ENCODE measurements at regions not wholly inside any gene's neighbourhood (a gene's known extent, or its start where the extent isn't known, plus 50 kb on each side); places are given as distances from the start of the nearest gene placed in this dataset.

DNA sequence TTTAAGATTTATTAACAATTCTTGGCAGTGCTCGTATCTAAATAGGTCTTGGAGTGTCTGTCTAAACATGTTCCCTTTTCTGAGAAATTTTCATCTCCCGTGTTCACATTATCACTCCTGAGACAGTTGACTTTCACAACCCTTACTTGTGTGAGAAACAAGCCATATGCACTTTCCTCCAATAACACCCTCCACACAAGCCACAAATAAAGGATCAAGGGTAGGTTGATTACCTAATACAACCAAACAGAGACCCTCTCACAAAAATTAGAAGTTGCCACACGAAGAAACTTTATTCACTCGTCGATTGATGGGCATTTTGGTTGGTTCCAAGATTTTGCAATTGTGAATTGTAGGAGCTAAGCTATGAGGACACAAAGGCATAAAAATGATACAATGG is 763.9 kb downstream of the TRAM1L1 start:
- no peak for TF ChIP-seq EP300 (IDR thresholded peaks at IDR 0.05; ENCODE audit: low read depth)
- TF ChIP-seq, protein P1, sequence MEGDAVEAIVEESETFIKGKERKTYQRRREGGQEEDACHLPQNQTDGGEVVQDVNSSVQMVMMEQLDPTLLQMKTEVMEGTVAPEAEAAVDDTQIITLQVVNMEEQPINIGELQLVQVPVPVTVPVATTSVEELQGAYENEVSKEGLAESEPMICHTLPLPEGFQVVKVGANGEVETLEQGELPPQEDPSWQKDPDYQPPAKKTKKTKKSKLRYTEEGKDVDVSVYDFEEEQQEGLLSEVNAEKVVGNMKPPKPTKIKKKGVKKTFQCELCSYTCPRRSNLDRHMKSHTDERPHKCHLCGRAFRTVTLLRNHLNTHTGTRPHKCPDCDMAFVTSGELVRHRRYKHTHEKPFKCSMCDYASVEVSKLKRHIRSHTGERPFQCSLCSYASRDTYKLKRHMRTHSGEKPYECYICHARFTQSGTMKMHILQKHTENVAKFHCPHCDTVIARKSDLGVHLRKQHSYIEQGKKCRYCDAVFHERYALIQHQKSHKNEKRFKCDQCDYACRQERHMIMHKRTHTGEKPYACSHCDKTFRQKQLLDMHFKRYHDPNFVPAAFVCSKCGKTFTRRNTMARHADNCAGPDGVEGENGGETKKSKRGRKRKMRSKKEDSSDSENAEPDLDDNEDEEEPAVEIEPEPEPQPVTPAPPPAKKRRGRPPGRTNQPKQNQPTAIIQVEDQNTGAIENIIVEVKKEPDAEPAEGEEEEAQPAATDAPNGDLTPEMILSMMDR (IDR thresholded peaks at IDR 0.05) = no peak
- TF ChIP-seq POLR2AphosphoS5 (IDR thresholded peaks at IDR 0.05) = no peak
- no peak for TF ChIP-seq POLR2A (IDR thresholded peaks at IDR 0.05)
- in situ Hi-C loops (cut with MboI; ENCODE audit: low pct_ligation_motif_present in 1 of 4, low pct_unique_long_range_greater_than_20kb in 1 of 4, low sequenced_read_pairs in 3 of 4) = no loop called here
- intact Hi-C loops (cut with DNase I; ENCODE audit: low total_unique reads) = no loop called here
- no peaks in the 10 kb centered on the region for H3K4me1 ChIP-seq
- no peaks in the 10 kb centered on the region for H3K9me3 ChIP-seq
- no peaks in the 10 kb centered on the region for H3K36me3 ChIP-seq
- no peak overlapping the region for H3K27ac ChIP-seq
- no peaks in the 10 kb centered on the region for H3K27me3 ChIP-seq
- no peak for DNase-seq
- 84 to 93% methylated on average over 5 of the region's 5 CpGs for WGBS, 2 donors (ENCODE audit: low coverage in 1 of 2)
- H3K4me3 ChIP-seq = no peak overlapping the region

DNA sequence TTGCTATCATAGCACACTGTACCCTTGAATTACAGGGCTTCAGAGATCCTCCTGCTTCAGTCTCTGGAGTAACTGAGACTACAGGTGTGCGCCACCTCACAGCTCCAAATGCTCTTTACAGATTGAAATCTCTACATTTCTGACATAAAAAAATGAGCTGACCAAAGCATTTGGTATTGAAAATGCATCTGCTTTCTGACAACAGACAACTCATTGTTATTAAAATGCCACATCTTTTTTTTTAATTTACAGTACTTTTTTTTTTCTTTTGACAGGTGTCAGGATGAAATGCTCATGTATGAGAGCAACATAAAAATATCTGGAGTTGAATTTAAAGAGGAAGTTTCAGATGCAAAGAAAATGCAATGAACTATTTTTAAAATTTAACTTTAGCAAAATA is 764.5 kb downstream of the TRAM1L1 start:
- no peaks in the 10 kb centered on the region for H3K27me3 ChIP-seq
- H3K27ac ChIP-seq = no peak overlapping the region
- no peaks in the 10 kb centered on the region for H3K36me3 ChIP-seq
- in situ Hi-C loops (cut with MboI; ENCODE audit: low pct_ligation_motif_present in 1 of 4, low pct_unique_long_range_greater_than_20kb in 1 of 4, low sequenced_read_pairs in 3 of 4) (no loop called here), intact Hi-C loops (cut with DNase I; ENCODE audit: low total_unique reads) (no loop called here)
- no peaks in the 10 kb centered on the region for H3K9me3 ChIP-seq
- 86 to 90% methylated on average over 1 of the region's 1 CpG for WGBS, 2 donors (ENCODE audit: low coverage in 1 of 2)
- H3K4me3 ChIP-seq = no peak overlapping the region
- DNase-seq = no peak
- H3K4me1 ChIP-seq = no peaks in the 10 kb centered on the region
- TF ChIP-seq, protein P1 (IDR thresholded peaks at IDR 0.05) = no peak
- TF ChIP-seq POLR2A (IDR thresholded peaks at IDR 0.05) (no peak), EP300 (IDR thresholded peaks at IDR 0.05; ENCODE audit: low read depth) (no peak), POLR2AphosphoS5 (IDR thresholded peaks at IDR 0.05) (no peak)

DNA sequence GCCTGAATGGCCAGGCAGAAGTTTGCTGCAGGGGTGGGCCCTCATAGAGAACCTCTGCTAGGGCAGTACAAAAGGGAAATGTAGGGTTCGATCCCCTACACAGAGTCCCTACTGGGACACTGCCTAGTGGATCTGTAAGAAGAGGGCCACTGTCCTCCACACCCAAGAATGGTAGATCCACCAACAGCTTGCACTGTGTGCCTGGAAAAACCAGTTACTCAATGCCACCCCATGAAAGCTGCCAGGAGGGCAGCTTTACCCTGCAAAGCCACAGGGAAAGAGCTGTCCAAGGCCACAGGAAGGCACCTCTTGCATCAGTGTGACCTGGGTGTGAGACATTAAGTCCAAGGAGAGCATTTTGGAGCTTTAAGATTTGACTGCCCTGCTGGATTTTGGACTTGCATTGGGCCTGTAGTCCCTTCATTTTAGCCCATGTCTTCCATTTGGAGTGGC is 781.6 kb downstream of the TRAM1L1 start:
- Histone ChIP-seq H3K36me3 (no peaks in the 10 kb centered on the region), H3K4me1 (no peaks in the 10 kb centered on the region), H3K27me3 (no peaks in the 10 kb centered on the region), H3K27ac (no peak overlapping the region), H3K9me3 (no peaks in the 10 kb centered on the region), H3K4me3 (no peak overlapping the region)
- TF ChIP-seq EP300 (IDR thresholded peaks at IDR 0.05; ENCODE audit: low read depth) = no peak
- TF ChIP-seq, protein P1 (IDR thresholded peaks at IDR 0.05) = no peak
- no peak for TF ChIP-seq POLR2AphosphoS5 (IDR thresholded peaks at IDR 0.05)
- no peak for TF ChIP-seq POLR2A (IDR thresholded peaks at IDR 0.05)
- intact Hi-C loops (cut with DNase I; ENCODE audit: low total_unique reads) = no loop called here
- DNase-seq = no peak
- WGBS, 2 donors (ENCODE audit: low coverage in 1 of 2) = 91% methylated on average over 1 of the region's 1 CpG; no CpG with 5 or more reads in 1 of the 2 donors
- in situ Hi-C loops (cut with MboI; ENCODE audit: low pct_ligation_motif_present in 1 of 4, low pct_unique_long_range_greater_than_20kb in 1 of 4, low sequenced_read_pairs in 3 of 4) = no loop called here

DNA sequence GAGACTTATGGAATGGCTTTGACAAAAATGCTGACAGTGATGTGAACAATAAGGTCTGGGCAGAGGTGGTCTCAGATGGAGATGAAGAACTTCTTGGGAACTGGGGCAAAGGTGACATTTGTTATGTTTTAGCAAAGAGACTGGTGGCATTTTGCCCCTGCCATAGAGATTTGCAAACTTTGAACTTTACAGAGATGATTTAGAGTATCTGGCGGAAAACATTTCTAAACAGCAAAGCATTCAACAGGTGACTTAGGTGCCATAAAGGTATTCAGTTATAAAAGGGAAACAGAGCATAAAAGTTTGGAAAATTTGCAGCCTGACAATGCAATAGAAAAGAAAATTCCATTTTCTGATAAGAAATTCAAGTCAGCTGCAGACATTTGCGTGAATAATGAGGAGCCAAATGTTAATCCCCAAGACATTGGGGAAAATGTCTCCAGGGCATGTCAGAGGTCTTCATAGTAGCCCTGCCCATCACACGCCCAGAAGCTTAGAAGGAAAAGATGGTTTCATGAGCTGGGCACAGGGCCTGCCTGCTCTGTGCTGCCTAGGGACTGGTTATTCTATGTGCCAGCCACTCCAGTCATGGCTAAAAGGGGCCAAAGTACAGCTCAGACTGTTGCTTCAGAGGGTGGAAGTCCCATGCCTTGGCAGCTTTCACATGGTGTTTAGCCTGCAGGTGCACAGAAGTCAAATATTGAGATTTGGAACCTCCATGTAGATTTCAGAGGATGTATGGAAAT is 782.2 kb downstream of the TRAM1L1 start:
- WGBS, 2 donors (ENCODE audit: low coverage in 1 of 2) = 69 to 76% methylated on average over 2 to 3 of the region's 3 CpGs
- no peak for DNase-seq
- Histone ChIP-seq H3K27ac (no peak overlapping the region), H3K9me3 (no peaks in the 10 kb centered on the region), H3K4me3 (no peak overlapping the region), H3K4me1 (no peaks in the 10 kb centered on the region), H3K36me3 (no peaks in the 10 kb centered on the region), H3K27me3 (no peaks in the 10 kb centered on the region)
- in situ Hi-C loops (cut with MboI; ENCODE audit: low pct_ligation_motif_present in 1 of 4, low pct_unique_long_range_greater_than_20kb in 1 of 4, low sequenced_read_pairs in 3 of 4) (no loop called here), intact Hi-C loops (cut with DNase I; ENCODE audit: low total_unique reads) (no loop called here)
- TF ChIP-seq, protein P1 (IDR thresholded peaks at IDR 0.05) = no peak
- TF ChIP-seq POLR2A (IDR thresholded peaks at IDR 0.05) = no peak
- no peak for TF ChIP-seq POLR2AphosphoS5 (IDR thresholded peaks at IDR 0.05)
- TF ChIP-seq EP300 (IDR thresholded peaks at IDR 0.05; ENCODE audit: low read depth) = no peak

Data from transverse colon (tissue), 4 donors.